ENCODE measurements at regions not wholly inside any gene's neighbourhood (a gene's known extent, or its start where the extent isn't known, plus 50 kb on each side); places are given as distances from the start of the nearest gene placed in this dataset.

DNA sequence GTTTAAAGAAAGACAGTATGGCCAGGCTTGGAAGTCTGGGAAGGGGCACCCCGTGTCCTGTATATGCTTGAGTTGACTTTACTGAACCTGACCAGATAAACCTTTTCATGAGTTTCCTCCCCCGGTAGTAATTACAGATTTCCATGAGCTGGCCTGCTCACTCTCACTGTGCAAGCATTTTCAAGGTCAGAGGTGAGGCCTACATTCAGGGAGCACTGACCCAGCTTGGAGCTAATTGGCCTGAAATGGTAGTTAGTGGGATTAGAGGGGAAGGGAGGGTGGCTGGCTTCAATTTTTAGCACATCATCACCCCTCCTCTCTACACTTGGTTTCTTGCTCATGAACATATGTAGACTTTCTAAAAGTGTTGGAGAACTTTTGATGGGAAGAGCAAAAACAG is 99.2 kb downstream of the PSAT1 start:
- DNase-seq: peak in 1 of 4 donors; percentile 1
- intact Hi-C loops (cut with DNase I): no loop called here

DNA sequence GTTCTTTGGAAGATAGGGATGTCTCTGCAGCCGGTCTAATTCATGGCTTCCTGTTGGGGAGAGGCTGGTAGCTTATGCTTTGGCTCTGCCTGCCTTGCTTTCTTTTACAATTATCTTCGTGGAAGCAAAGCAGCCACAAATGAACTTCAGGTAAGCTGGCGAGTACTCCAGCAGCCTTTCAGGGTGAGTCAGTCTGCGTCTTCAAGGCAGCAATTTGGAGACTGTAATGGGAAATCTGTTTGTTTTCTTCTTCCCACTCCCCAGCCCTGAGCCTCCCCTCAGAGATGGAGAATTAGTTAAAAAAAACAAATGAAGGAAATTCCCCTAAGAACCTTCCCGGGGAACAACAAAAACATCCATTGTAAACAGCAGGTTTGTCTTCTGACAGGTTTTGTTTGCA is 100.1 kb downstream of the PSAT1 start:
- Histone ChIP-seq H3K4me1 (no peaks in the 10 kb centered on the region), H3K36me3 (no peaks in the 10 kb centered on the region), H3K27me3 (no peaks in the 10 kb centered on the region), H3K9me3 (peaks cover 0 to 11% of the 10 kb centered on the region in 2 donors), H3K4me3 (no peak overlapping the region), H3K27ac (no peak overlapping the region)
- ATAC-seq: no peak
- intact Hi-C loops (cut with DNase I): no loop called here
- DNase-seq: no peak
- TF ChIP-seq, protein P1, sequence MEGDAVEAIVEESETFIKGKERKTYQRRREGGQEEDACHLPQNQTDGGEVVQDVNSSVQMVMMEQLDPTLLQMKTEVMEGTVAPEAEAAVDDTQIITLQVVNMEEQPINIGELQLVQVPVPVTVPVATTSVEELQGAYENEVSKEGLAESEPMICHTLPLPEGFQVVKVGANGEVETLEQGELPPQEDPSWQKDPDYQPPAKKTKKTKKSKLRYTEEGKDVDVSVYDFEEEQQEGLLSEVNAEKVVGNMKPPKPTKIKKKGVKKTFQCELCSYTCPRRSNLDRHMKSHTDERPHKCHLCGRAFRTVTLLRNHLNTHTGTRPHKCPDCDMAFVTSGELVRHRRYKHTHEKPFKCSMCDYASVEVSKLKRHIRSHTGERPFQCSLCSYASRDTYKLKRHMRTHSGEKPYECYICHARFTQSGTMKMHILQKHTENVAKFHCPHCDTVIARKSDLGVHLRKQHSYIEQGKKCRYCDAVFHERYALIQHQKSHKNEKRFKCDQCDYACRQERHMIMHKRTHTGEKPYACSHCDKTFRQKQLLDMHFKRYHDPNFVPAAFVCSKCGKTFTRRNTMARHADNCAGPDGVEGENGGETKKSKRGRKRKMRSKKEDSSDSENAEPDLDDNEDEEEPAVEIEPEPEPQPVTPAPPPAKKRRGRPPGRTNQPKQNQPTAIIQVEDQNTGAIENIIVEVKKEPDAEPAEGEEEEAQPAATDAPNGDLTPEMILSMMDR (IDR thresholded peaks at IDR 0.05): no peak

More for the DNA sequence above, 99.2 kb downstream of the PSAT1 start:
- no peak for ATAC-seq
- TF ChIP-seq, protein P1 (IDR thresholded peaks at IDR 0.05): no peak
- H3K4me1 ChIP-seq: no peaks in the 10 kb centered on the region
- H3K9me3 ChIP-seq: peaks cover 0 to 11% of the 10 kb centered on the region in 2 donors
- H3K36me3 ChIP-seq: no peaks in the 10 kb centered on the region
- H3K27me3 ChIP-seq: no peaks in the 10 kb centered on the region
- H3K27ac ChIP-seq: no peak overlapping the region
- H3K4me3 ChIP-seq: no peak overlapping the region

DNA sequence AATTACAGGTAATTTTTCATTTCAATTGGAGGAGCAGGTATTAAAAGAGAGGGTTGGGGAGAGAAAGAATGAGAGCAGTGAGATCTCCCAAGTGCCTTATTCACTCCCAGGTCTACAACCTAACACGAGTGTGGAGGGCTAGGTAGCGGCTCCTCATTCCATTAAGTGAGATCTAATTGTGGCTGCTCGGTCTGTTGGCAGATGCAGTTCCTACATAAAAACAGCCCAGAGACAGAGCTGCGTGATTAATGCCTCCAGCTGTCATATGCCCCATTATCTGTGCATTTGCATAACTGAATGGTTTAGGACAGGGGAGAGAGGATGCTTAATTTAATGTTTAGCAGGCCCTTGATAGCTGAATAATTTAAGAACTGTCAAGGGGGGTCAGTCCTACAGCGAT is 100.5 kb downstream of the PSAT1 start:
- Histone ChIP-seq H3K27ac (no peak overlapping the region), H3K4me1 (no peaks in the 10 kb centered on the region), H3K4me3 (no peak overlapping the region), H3K27me3 (no peaks in the 10 kb centered on the region), H3K9me3 (peaks cover 0 to 11% of the 10 kb centered on the region in 2 donors), H3K36me3 (no peaks in the 10 kb centered on the region)
- DNase-seq: no peak
- intact Hi-C loops (cut with DNase I): no loop called here
- ATAC-seq: no peak
- TF ChIP-seq, protein P1 (IDR thresholded peaks at IDR 0.05): no peak

DNA sequence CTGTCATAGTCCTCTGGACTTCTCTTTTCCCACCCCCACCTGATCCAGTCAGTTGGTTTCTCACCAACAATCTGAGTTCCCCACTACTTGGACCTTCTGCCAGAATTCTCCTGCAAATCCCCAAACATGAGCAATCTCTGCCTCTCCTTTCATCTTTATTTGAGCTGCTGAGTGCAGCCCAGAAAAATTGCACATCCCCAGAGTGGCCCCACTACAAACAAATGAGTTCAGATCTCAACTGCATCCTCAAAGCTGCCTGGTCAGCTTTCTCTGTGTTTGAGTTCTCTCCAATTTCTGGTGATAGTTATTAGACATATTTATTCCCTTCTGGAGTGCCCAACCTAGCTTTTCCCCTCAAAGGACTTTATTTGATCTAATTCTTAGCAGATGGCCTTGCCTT is 102.2 kb downstream of the PSAT1 start:
- no peak for ATAC-seq
- Histone ChIP-seq H3K4me3 (no peak overlapping the region), H3K4me1 (no peaks in the 10 kb centered on the region), H3K27me3 (no peaks in the 10 kb centered on the region), H3K36me3 (no peaks in the 10 kb centered on the region), H3K9me3 (peaks cover 0 to 11% of the 10 kb centered on the region in 2 donors), H3K27ac (no peak overlapping the region)
- no peak for DNase-seq
- intact Hi-C loops (cut with DNase I): no loop called here
- TF ChIP-seq, protein P1 (IDR thresholded peaks at IDR 0.05): no peak

DNA sequence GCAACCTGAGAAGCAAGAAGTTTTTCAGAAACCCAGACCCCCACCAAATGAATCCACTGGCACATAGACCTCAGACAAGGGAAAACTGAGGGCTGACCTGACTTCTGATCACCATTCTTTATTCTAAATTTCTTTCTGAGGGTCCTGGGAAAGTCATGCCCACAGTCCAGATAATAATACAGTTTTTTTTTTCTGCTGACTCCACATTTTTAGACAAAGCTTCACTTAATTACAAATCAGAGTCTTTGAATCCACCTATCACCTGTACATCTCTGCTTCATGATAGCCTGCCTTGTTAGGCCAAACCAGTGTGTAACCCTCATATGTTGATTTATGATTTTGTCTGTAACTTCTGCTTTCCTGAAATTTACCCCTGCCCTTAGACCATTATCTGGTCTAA is 103.6 kb downstream of the PSAT1 start:
- TF ChIP-seq, protein P1 (IDR thresholded peaks at IDR 0.05): no peak
- H3K27ac ChIP-seq: no peak overlapping the region
- H3K4me1 ChIP-seq: no peaks in the 10 kb centered on the region
- peaks cover 0 to 1% of the 10 kb centered on the region in 2 donors for H3K9me3 ChIP-seq
- intact Hi-C loops (cut with DNase I): no loop called here
- no peaks in the 10 kb centered on the region for H3K27me3 ChIP-seq
- DNase-seq: no peak
- no peaks in the 10 kb centered on the region for H3K36me3 ChIP-seq
- ATAC-seq: no peak
- no peak overlapping the region for H3K4me3 ChIP-seq

Measured in left lung (tissue), 4 donors.